Astrocyte (in vitro differentiated cells and primary cell): ENCODE measurements at regions not wholly inside any gene's neighbourhood (a gene's known extent, or its start where the extent isn't known, plus 50 kb on each side); places are given as distances from the start of the nearest gene placed in this dataset.

ENCODE experiments used
- DNase-seq: peaks from one replicate; pipeline ENCODE4 v3.0.0-alpha.2; 2010; ENCODE audit warnings: low read depth
- FAIRE-seq: peaks from 2 replicates; lab custom pipeline; 2011; peaks lifted over from hg19 to GRCh38; lab: Jason Lieb, UNC
- H2AFZ ChIP-seq: 2 replicates; pipeline ENCODE4 v1.6.0; 2012; ENCODE audit warnings: low read depth, low read length, inconsistent platforms
- H3K27ac ChIP-seq: 2 replicates; pipeline ENCODE4 v1.5.1; 2011; ENCODE audit warnings: low read depth, low read length, inconsistent platforms
- H3K27me3 ChIP-seq: 2 replicates; pipeline ENCODE4 v1.6.0; 2011; ENCODE audit warnings: low read length, inconsistent platforms; ENCODE audit not compliant: insufficient read depth
- H3K36me3 ChIP-seq: 2 replicates; pipeline ENCODE4 v1.5.1; 2011; ENCODE audit warnings: low read length, inconsistent platforms; ENCODE audit not compliant: insufficient read depth
- H3K4me1 ChIP-seq: 2 replicates; pipeline ENCODE4 v1.5.1; 2011; ENCODE audit warnings: low read length, inconsistent platforms; ENCODE audit not compliant: insufficient read depth
- H3K4me2 ChIP-seq: 2 replicates; pipeline ENCODE4 v1.6.0; 2012; ENCODE audit warnings: low read length, inconsistent platforms
- H3K4me3 ChIP-seq: 2 replicates; pipeline ENCODE4 v1.5.1; 2011; ENCODE audit warnings: low read depth, mild to moderate bottlenecking, low read length, inconsistent platforms; ENCODE audit not compliant: insufficient read depth
- H3K79me2 ChIP-seq: 2 replicates; pipeline ENCODE4 v1.6.0; 2012; ENCODE audit warnings: mild to moderate bottlenecking, low read length, inconsistent platforms; ENCODE audit not compliant: insufficient read depth
- H3K9ac ChIP-seq: 2 replicates; pipeline ENCODE4 v1.6.0; 2012; ENCODE audit warnings: mild to moderate bottlenecking, low read length, inconsistent platforms
- H3K9me3 ChIP-seq: 2 replicates; pipeline ENCODE4 v1.5.1; 2012; ENCODE audit warnings: low read depth, mild to moderate bottlenecking, low read length, inconsistent platforms; ENCODE audit not compliant: insufficient read depth
- H4K20me1 ChIP-seq: 2 replicates; pipeline ENCODE4 v1.6.0; 2012; ENCODE audit warnings: low read length, inconsistent platforms; ENCODE audit not compliant: insufficient read depth
- H3K27ac Mint-ChIP-seq: one replicate; pipeline ENCODE4 v1.8.0; 2021; ENCODE audit warnings: mild to moderate bottlenecking, mixed read lengths; ENCODE audit not compliant: unreplicated experiment
- H3K27me3 Mint-ChIP-seq: one replicate; pipeline ENCODE4 v1.8.0; 2021; ENCODE audit warnings: low read depth, mixed read lengths; ENCODE audit not compliant: unreplicated experiment
- H3K36me3 Mint-ChIP-seq: one replicate; pipeline ENCODE4 v1.8.0; 2021; ENCODE audit warnings: low read depth, mixed read lengths; ENCODE audit not compliant: unreplicated experiment
- H3K4me1 Mint-ChIP-seq: one replicate; pipeline ENCODE4 v1.8.0; 2021; ENCODE audit warnings: low read depth, mixed read lengths; ENCODE audit not compliant: unreplicated experiment
- H3K4me3 Mint-ChIP-seq: one replicate; pipeline ENCODE4 v1.8.0; 2021; ENCODE audit warnings: mild to moderate bottlenecking, moderate library complexity, mixed read lengths; ENCODE audit not compliant: unreplicated experiment
- H3K9me3 Mint-ChIP-seq: one replicate; pipeline ENCODE4 v1.8.0; 2021; ENCODE audit warnings: mild to moderate bottlenecking, mixed read lengths; ENCODE audit not compliant: unreplicated experiment
- EZH2 ChIP-seq: IDR thresholded peaks from 2 replicates; pipeline ENCODE4 v1.6.1; 2012; ENCODE audit warnings: mild to moderate bottlenecking, low read length, inconsistent platforms; ENCODE audit not compliant: insufficient read depth
- TF ChIP-seq, protein P1 (sequence below): IDR thresholded peaks from 2 replicates; pipeline ENCODE4 v1.5.1; 2011; ENCODE audit warnings: low read depth, mild to moderate bottlenecking, inconsistent platforms, low read length, moderate library complexity; ENCODE audit not compliant: insufficient read depth

GRCh38 chr7:41466760-41467384, 236.0 kb downstream of the INHBA start:
- Histone ChIP-seq H3K4me1 (no peaks in the 10 kb centered on the region), H3K79me2 (no peaks in the 10 kb centered on the region), H3K4me3 (no peak overlapping the region), H3K4me2 (no peak overlapping the region), H2AFZ (no peak overlapping the region), H3K9ac (no peak overlapping the region), H3K27me3 (no peaks in the 10 kb centered on the region), H3K9me3 (no peaks in the 10 kb centered on the region), H4K20me1 (no peaks in the 10 kb centered on the region), H3K27ac (no peak overlapping the region), H3K36me3 (no peaks in the 10 kb centered on the region)
- DNase-seq = peak; percentile 38
- FAIRE-seq = no peak
- Mint-ChIP-seq H3K4me3 (no peak overlapping the region), H3K36me3 (no peaks in the 10 kb centered on the region), H3K27me3 (no peaks in the 10 kb centered on the region), H3K9me3 (no peaks in the 10 kb centered on the region), H3K4me1 (peaks cover 9% of the 10 kb centered on the region), H3K27ac (peak overlapping the region; percentile 41)
- no peak for TF ChIP-seq EZH2
- TF ChIP-seq, protein P1, sequence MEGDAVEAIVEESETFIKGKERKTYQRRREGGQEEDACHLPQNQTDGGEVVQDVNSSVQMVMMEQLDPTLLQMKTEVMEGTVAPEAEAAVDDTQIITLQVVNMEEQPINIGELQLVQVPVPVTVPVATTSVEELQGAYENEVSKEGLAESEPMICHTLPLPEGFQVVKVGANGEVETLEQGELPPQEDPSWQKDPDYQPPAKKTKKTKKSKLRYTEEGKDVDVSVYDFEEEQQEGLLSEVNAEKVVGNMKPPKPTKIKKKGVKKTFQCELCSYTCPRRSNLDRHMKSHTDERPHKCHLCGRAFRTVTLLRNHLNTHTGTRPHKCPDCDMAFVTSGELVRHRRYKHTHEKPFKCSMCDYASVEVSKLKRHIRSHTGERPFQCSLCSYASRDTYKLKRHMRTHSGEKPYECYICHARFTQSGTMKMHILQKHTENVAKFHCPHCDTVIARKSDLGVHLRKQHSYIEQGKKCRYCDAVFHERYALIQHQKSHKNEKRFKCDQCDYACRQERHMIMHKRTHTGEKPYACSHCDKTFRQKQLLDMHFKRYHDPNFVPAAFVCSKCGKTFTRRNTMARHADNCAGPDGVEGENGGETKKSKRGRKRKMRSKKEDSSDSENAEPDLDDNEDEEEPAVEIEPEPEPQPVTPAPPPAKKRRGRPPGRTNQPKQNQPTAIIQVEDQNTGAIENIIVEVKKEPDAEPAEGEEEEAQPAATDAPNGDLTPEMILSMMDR = no peak

- FAIRE-seq = no peak
- Histone ChIP-seq H3K9me3 (no peaks in the 10 kb centered on the region), H3K4me3 (no peak overlapping the region), H3K9ac (no peak overlapping the region), H2AFZ (no peak overlapping the region), H4K20me1 (no peaks in the 10 kb centered on the region), H3K27ac (no peak overlapping the region), H3K36me3 (no peaks in the 10 kb centered on the region), H3K4me1 (no peaks in the 10 kb centered on the region), H3K4me2 (no peak overlapping the region), H3K27me3 (no peaks in the 10 kb centered on the region), H3K79me2 (no peaks in the 10 kb centered on the region)
- no peak for DNase-seq
- H3K9me3 Mint-ChIP-seq = no peaks in the 10 kb centered on the region
- H3K4me1 Mint-ChIP-seq = peaks cover 8% of the 10 kb centered on the region
- H3K27me3 Mint-ChIP-seq = no peaks in the 10 kb centered on the region
- no peak overlapping the region for H3K4me3 Mint-ChIP-seq
- TF ChIP-seq, protein P1 = no peak
- no peak for TF ChIP-seq EZH2
- no peaks in the 10 kb centered on the region for H3K36me3 Mint-ChIP-seq
- H3K27ac Mint-ChIP-seq = no peak overlapping the region
These were observed 237.3 kb downstream of the INHBA start for GRCh38 chr7:41465571-41465970.

- no peak for FAIRE-seq
- DNase-seq = no peak
- no peaks in the 10 kb centered on the region for H3K27me3 Mint-ChIP-seq
- no peaks in the 10 kb centered on the region for H3K36me3 Mint-ChIP-seq
- no peaks in the 10 kb centered on the region for H3K27me3 ChIP-seq
- no peaks in the 10 kb centered on the region for H3K4me1 ChIP-seq
- H3K4me2 ChIP-seq = no peak overlapping the region
- no peaks in the 10 kb centered on the region for H4K20me1 ChIP-seq
- H3K9me3 ChIP-seq = no peaks in the 10 kb centered on the region
- H3K4me3 Mint-ChIP-seq = no peak overlapping the region
- no peak overlapping the region for H3K27ac ChIP-seq
- peaks cover 18% of the 10 kb centered on the region for H3K4me1 Mint-ChIP-seq
- no peaks in the 10 kb centered on the region for H3K9me3 Mint-ChIP-seq
- H3K27ac Mint-ChIP-seq = no peak overlapping the region
- no peaks in the 10 kb centered on the region for H3K36me3 ChIP-seq
- TF ChIP-seq, protein P1 = no peak
- no peak for TF ChIP-seq EZH2
- H3K4me3 ChIP-seq = no peak overlapping the region
- H3K79me2 ChIP-seq = no peaks in the 10 kb centered on the region
- no peak overlapping the region for H3K9ac ChIP-seq
- H2AFZ ChIP-seq = no peak overlapping the region
These were observed 239.0 kb downstream of the INHBA start for GRCh38 chr7:41463770-41464470.
